ENCODE measurements at regions not wholly inside any gene's neighbourhood (a gene's known extent, or its start where the extent isn't known, plus 50 kb on each side); places are given as distances from the start of the nearest gene placed in this dataset.

DNA sequence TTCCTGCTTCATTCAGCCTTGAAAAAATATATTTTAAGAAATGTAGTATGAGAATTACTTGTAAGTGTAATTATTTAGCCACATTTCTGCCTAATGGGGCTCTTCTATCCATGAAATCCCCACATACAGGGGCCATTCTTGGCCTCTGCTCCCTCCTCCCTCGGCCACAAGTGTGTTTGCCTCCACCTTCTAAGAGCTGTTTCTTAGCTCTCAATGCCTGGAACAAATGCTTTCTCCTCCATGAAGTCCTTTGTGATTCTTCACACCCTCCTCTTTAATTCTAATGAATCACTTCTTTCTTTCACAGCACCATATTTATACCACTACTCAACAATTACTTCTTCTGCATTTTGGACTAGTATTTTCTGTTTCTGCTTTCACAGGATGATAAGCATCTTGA, 88.8 kb upstream of the BET1 start:
- TF ChIP-seq ZNF140 (tag by site-specific recombination; IDR thresholded peaks at IDR 0.05) = no peak
- TF ChIP-seq, protein P1, sequence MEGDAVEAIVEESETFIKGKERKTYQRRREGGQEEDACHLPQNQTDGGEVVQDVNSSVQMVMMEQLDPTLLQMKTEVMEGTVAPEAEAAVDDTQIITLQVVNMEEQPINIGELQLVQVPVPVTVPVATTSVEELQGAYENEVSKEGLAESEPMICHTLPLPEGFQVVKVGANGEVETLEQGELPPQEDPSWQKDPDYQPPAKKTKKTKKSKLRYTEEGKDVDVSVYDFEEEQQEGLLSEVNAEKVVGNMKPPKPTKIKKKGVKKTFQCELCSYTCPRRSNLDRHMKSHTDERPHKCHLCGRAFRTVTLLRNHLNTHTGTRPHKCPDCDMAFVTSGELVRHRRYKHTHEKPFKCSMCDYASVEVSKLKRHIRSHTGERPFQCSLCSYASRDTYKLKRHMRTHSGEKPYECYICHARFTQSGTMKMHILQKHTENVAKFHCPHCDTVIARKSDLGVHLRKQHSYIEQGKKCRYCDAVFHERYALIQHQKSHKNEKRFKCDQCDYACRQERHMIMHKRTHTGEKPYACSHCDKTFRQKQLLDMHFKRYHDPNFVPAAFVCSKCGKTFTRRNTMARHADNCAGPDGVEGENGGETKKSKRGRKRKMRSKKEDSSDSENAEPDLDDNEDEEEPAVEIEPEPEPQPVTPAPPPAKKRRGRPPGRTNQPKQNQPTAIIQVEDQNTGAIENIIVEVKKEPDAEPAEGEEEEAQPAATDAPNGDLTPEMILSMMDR (tag by site-specific recombination; IDR thresholded peaks at IDR 0.05) = no peak
